ENCODE measurements at regions not wholly inside any gene's neighbourhood (a gene's known extent, or its start where the extent isn't known, plus 50 kb on each side); places are given as distances from the start of the nearest gene placed in this dataset.

DNA sequence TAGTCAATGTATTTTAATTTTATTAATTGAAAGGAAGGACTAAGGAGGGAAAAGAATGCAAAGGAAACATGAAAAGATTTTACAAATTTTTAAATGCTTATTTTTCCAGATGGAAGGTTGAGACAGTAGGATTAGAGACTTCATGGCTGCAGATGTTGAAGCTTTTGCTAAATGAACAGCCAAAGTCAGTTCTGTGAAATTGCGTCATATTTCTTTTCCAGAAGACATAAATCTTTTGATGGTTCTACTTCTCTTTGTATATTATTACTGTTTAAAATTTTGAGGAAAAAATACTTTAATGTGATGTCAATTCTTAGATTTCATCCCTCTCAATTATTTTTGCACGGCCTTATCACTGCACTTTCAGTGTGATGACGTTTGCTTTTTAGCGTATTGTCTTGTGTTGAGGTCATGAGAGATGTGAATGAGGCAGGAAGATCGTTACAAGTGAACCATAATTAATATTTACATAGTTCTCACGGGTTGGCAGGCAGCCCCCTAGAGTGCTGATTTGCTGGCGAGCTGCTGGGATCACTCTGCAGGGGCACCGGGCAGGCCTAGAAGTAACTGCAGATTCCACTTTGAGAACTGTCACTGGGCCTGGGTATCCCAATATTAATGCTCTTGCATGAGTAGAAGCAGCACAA is 158.1 kb downstream of the TBXT start:
- no peak for DNase-seq

DNA sequence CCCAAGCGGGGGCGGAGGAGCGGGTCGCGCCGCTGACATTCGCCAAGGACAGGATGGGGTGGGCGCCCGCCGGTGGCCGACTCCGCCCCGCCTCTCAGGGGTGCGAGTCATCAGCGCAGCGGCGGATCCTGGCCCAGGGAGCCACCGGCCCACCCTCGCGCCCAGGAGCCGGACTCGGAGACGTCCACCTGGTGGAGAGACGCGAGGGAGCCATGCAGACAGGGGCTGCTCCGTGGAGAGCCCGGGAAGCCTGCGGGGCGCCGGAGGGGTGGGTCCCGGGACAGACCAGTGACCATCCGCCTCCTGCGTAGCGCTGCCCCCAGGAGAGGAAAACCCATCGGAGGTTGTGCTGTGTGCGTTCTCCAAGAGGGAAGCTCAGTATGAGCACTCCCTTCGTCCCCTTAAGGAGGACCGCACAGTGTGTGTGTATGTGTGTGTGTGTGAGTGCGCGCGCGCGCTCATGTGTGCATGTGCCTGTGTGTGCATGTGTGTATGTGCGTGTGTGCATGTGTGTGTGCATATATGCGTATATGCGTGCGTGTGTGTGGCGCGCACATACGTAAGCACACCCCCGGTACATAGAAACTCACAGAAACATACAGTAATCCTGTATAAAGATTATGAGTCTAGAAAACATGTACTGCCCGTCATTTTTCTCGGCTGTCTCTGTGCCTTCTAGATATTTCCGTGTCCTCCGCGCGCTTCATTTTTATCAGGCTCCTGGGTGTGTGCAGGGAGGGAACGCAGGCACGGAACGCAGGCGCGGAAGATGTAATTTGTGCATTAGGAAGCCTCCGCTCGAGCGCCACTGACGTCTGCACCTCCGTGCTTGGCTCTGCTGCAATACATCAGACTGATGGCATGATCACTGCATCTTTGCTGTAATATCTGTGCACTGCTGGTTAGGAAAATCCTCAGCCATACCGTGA is 158.9 kb downstream of the TBXT start:
- DNase-seq: no peak

DNA sequence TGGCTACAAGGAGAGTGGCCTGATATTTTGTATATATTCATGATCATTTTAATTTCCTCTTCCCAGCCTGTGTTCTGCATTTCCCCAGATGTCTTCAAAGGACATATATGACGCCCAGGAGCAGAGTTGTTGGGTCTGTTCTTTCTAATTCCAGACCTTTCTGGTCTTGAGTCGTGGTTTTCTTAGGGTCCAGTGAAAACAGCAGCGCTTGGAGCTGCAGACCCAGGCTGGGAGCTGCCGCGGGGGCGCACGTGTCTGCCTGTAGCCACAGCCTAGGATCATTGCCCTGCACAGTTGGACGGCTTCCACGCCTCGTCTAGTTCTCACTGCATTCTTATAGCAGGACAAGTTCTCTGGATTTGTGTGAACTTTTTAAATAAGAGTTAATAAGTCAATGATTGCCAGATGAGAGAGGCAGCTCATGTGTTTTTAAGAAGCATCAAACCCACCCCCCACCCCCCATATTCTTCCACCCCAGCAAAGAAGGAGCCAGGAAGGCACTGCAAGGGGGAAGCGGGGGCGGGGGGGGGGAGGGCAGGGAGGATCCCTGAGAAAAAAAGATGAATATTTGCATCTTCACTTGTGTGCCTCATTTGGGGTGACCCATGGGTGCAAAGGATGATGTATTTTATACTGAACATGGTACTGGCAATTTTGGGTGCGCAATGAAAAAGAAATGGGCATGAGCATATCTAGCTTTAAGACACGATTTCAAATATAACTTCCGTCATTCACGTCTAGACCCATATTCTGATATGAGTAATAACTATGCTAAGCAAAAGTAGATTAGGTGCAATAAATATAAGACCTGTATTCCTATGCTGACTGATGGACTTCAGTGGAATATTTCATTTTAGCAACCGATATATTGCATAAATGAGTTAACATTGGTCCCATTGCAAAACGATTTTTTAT is 160.0 kb downstream of the TBXT start:
- DNase-seq: no peak

DNA sequence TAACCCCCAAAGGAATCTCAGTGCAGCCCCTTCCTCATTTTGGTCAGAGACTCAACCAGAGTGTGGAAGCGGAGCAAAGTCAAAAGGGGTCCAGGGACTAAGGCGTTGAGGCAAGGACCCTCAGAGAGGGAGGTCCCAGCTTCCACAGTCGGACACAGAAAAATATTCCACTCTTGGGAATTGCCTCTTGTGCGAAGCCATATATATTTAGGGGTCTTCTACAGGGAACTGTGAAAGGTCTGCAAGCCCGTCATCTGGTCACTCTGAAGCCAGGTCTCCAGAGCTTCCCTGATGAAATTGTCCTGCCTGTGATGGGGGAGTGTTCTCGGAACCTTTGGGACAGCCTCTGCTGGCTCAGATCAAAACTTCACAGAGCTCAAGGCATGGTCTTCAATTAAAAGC is 160.8 kb downstream of the TBXT start:
- no peak for DNase-seq

DNA sequence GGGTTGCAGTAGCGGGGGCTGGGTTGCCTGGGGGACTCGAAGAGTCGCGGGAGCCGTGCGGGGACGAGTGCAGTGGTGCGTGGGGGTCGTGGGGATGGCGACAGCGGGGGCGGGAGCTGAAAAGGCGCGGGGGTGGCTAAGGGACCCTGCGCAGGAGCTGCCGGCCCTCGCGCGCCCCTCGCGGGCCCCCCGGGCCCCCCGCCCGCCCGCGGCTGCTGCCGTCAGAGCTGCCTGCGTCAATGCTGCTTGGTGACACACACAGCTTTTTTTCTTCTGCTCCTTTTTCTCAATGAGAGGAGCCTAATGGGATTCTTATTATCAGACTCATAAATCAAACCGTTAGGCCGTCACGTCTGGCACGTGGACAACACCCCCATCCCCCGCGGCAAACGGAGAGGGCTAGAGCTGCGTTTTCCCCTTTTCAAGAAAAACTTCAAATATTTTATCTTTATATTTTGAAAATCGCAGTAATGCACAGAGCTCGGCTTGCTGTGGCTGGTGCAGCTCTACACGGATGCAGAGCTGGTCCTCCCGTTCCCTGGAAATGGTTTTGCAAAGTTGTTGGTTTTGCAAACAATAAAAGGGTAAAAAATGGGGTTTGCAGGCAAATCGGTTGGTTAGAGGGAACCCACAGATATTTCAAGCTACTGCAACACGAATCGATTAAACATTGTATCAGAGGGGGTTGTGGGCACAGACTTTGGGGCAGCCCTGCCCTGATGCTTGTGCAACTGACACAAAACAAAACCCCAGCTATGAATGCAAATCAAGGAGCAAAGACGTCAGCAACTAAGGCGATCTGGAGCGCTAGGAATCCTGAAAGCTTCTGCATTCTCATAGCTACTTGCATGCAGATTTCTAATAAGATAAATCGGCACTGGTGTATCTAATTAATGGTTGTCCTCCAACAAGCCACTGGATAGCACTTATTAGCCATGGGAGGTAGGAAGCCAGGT is 161.4 kb downstream of the TBXT start:
- no peak for DNase-seq

DNA sequence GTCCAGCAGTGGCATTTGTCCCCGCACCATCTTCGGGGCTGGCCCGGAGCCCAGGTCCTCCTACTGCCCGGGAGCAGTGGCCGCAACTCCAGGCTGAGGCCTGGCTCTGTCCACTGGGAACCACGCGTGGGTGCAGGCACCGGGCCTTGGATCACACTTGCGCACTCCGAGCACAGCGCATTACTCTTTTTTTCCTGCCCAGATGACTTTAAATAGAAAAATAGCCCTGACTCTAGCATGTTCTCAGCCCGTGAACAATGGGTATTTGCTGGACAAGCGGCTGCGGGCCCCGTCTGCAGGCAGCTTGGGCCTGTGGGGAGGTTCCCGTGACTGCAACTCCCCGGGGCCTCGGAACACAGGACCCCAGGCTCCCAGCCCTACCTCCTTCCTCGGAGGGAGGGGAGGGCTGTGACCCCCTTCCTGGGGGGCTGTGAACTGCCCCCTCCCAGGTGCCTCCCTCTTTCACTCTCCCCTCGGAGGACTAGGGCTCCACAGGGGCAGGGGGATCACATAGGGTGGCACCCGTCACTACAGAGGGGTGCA is 162.2 kb downstream of the TBXT start:
- no peak for DNase-seq

DNA sequence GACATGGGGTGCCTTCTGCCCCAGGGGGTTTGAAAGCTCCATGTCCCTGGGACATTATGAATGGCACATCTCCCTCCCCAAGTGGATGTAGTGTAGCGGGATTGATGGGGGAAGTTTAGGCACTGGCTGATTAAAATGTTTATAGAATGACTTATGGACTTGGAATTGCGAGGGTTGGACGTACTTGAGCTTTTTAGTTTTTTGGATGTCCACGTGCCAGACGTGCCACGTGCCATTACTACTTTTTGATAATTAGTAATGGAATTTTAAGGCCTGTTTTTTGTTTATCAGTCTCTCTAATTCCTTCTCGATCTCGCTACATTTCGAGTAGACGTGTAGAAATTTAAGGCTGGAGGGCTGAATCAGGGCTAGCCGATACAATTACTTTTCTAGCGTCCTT is 162.8 kb downstream of the TBXT start:
- DNase-seq: no peak

DNA sequence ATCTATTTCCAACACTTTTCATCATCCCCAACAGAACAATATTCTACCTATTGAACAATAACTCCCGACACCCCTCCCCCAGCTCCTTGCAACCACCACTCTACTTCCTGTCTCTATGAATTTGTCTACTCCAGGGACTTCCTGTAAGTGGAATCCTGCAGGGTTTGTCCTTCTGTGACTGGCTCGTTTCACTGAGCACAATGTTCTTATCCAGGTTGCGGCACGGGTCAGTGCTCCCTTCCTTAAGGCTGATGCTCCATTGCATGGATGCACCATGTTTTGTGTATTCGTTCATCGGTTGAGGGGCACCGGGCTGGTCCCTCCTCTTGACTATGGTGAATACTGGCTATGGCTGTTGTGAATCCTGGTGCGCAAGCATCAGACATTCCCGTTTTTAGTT is 163.2 kb downstream of the TBXT start:
- DNase-seq: no peak

DNA sequence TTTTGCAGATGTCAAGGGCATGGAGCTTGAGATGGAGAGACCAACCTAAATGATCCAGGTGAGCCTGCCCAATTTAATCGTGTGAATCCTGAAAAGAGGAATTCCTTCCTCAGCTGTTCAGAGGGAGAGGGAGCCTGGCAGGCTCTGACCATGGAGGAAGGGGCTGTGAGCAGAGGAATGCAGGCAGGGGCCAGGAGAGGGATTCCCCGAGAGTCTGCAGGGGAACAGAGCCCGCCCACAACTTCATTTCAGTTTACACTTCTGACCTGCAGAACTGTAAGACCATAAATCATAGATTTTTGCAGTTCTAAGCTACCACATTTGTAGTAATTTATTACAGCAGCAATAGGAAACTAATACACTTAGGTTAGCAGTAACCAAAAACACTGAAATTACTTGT is 164.1 kb downstream of the TBXT start:
- DNase-seq: no peak

DNA sequence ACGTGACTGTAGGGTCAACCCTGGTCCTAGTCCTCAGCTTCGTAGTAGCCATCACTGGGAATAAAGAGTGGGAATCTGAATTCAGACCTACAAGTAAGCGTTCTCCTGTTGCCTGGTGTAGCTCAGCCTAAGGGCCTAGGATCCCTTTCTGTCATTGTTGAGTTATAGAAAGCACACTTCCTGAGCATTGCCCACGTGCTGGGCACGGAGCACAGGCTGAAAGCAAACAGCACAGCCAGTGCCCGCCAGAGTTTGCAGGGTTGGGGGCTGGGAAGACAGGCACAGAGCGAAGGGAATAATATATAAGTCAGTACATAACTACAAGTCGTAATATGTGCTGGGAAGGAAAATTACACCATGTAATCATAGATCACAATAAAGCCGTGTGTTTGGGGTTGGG is 166.3 kb downstream of the TBXT start:
- no peak for DNase-seq

DNA sequence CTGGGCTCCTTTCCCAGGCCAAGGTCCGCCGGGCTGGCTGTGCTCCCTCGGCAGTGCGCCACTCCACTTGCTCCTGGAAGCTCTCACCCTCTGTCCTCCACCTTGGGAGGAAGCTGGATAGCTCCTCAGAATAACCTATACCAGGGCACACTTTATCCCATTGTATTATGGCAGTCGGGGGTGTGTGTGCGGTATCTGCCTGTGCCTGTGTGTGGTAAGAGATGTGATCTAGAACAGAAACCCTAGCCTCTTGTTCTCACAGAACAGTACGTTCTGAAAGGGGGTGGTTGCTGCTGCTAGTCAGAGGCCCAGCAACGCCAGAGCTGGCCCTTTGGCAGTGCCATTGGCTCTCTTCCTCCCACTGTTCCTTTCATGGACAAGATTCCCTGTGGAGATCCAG is 168.4 kb downstream of the TBXT start:
- no peak for DNase-seq

DNA sequence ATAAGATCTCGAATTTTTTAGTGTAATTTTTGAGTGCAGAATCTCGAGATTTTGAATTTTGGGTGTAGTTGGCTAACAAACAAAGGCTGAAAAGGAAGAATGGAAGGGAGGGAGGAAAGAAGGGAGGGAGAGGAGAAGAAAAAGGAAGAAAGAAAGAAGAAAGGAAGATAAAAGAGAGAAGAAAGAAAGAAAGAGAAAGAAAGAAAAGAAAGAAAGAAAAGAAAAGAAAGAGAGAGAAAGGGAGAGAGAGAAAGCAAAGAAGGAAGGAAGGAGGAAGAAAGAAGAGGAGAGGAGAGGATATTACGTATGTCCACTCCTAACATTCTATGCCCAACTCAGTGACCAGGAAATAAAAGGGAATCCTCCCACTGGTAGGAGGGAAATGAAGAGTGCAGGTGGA is 169.6 kb downstream of the TBXT start:
- no peak for DNase-seq

DNA sequence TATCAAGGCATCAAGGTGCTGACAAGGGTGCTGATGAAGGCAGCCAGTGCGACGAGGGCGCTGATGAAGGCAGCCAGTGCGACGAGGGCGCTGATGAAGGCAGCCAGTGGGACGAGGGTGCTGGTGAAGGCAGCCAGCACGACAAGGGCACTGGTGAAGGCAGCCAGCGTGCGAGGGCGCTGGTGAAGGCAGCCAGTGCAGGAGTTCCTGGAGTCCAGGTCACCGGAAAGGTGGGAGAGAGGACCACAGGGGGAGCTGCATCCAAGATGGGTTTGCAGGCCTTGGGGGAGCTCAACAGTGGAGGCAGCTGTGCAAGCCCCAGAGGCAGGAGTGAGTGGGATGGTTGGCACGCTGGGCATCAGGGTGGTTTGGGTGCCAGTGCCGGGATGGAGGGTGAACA is 176.3 kb downstream of the TBXT start:
- DNase-seq: no peak

DNA sequence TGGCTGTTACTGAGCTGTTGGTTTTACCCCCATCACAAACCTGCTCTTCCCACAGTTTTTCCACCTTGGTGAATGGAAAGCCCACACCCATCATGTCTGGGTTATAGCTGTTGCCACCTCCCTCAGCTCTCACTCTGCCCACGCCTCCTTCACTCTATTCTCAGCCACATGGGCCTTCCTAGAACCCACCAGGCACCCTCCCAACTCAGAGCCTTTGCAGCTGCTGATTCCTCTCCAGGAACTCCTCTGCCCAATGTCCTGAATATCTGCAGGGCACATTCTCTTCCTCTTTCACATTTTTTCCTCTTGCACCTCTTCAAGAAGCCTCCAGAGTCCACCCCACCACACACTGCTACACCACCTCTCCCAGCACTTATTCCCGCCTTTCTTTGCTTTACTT is 177.4 kb downstream of the TBXT start:
- DNase-seq: no peak

DNA sequence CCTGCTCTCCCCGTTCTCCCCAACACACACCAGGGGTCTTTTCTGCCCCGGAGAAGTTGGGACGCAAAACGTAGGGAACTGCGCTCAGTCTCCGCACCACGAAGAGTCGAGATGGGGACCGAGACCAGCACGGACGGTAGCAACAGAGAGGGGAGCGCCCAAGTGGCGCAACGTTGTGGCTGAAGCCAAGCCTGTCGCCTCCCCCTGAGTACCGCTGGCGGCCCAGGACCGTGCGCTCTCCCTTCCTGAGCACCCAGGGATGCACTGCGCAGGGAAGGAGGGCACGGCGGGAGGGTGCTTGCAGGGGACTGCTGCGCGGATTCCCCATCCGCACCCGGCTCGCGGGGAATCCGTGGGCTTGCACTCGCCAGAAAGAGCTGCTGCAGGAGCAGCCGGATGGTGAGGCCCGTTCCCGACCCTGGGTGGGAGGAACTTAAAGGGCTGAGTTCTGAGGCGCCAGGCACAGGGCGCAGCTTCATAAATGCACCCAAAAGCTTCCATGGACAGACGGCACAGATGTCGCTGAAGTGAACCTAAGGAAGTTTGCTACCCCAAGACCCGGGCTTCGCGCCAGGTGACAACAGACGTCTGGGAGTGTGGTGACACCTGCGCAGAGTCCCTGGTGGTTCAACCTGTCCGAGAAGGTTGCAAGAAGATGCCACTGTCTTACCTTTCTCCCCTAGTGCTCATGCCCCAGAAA is 178.7 kb downstream of the TBXT start:
- DNase-seq: no peak

DNA sequence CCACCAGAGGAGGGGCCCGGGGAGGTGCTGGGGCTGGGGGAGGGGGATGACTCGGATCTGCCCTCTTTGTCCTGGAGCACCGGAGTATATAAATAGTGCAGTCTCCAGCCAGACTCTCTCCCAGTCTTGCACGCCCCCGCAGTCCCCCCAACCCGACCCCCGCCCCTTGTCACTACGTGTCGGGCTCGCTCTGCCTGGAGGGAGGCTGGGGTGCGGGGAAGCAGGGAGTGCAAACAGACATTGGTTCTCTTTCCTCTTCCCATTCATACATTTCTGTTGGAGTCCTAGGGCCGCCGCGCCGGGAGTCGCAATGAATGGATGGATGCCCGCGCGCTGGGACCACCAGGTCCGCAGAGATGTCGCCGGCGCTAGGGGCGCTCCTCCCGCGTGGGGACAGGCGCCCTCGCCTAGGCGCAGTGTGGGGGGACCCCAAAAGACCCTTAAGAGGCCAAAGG is 179.3 kb downstream of the TBXT start:
- DNase-seq: no peak

DNA sequence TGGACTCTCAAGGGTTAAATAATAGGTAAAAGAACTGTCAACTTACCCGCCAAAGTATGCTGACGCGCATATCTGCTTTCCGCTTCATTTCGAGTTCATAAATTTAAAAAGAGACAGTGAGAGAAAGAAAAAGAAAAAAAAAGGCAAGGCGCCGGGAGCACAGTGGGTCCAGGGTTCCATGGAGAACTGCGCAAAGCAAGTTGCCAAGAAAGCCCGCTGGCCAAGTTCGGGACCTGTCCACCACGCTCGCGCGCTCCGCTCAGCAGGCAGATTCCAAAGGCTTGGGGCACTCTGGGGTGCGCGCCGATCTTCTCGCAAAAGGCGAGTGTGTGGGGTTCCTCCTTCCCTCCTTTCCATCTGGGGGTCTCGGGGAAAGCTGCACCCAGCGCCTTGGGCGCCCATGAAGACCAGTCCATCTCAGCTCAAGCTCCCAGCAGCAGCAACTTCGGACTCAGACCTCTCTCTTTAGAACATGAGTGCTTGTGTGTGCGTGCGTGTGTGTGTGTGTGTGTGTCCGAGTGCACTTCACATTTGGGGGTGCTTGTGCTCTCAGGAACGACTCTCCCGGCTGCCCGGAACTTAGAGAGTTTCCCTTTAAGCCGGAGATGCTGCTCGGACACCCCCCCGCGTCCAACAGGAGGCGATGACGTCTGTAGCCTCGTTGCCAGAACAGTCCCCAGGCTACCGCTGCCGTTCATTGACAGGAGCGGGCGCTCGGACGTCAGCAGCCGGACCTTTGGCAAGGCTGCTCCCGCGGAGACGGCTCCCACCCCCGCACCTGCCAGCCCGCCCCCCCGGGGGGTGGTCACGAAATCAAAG is 180.0 kb downstream of the TBXT start:
- no peak for DNase-seq

DNA sequence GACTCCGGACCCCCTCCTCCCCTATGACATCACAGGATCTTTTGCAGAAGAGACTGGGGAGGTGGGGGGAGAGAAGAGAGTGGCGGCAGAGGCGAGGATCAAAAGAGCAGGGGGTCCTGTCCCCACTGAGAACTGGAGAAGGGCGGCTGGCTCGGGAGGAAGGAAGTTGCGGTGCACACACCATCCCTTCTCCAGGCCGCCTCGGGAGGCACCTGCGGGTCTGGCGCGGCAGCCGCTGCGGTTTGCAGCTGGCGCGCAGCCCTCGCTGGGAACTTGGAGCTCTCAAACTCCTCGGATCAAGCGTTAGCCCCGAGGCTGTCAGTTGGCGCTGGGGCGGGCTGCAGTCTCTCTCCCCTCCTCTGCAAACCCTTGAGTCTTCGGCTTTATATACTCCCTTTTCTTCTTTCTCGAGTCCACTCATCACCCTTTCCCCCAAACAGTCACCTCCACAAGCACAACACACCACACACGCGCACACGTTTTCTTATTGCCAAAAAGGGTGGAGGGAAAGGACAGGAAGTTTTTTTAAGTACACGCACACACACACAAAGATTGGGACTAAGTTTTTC is 180.7 kb downstream of the TBXT start:
- no peak for DNase-seq

DNA sequence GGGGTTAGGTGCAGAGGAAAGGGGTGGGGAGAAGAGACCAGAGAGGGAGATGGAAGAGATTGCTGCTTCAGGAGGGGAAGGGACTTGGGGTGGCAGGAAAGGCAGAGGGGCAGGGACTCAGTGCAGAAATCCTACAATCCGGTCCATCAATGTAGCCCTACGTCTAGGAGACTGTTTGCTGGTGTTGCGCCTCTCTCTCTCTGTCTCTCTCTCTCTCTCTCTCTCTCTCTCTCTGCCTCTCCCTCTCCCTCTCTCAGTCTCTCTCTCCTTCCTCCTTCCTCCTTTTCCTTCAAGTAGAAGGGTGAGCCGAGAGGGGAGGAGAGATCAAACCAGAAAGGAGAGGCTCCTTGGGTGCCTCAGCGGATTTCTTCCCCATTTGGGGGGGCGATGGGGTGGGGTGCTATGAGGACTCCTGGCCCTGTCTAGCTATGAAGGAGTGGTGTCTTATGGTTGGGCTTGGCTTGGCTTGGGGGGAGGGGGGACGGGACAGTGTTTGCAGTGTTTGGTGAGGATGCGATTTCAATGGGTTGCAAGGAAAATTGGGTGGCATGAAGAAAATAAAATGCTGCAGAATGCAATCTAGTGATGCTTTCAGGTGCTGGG is 181.2 kb downstream of the TBXT start:
- no peak for DNase-seq
